K562 (cell line): ENCODE measurements at regions not wholly inside any gene's neighbourhood (a gene's known extent, or its start where the extent isn't known, plus 50 kb on each side); places are given as distances from the start of the nearest gene placed in this dataset.

Experiments used
- ATAC-seq: fragments of 200-7000 bp; cut with Tn5 transposase; 3 replicates; pipeline ENCODE4 v1.9.1; 2020; ENCODE audit warnings: moderate library complexity
- BruUV-seq: library from RNA; stranded (reverse); fragments of 400-500 nt; replicated peaks from 2 replicates; lab custom pipeline; 2021; lab: Mats Ljungman, UMichigan
- CTCF ChIA-PET: fragments of 300-600 bp; formaldehyde crosslinking; extraction: SDS; loops from one replicate; lab custom pipeline; 2021; ENCODE audit warnings: low intra/inter-chr PET ratio; lab: Yijun Ruan, JAX
- POLR2A ChIA-PET: fragments of 300-600, 350-650 bp; sonication (Branson Sonifier 250); formaldehyde crosslinking; extraction: SDS; loops from one replicate; lab custom pipeline; 2021; ENCODE audit warnings: antibody characterized with exemption, inconsistent platforms; lab: Yijun Ruan, JAX
- DNase-seq, 4 experiments: peaks; one replicate each; pipeline versions ENCODE4 v3.0.0 to v3.0.0-alpha.2; 2011 to 2018; ENCODE audit warnings: low spot score in 3 of 4, mixed read lengths in 3 of 4; ENCODE audit errors: extremely low read depth in 1 of 4
- FAIRE-seq: peaks from 2 replicates; lab custom pipeline; 2011; peaks lifted over from hg19 to GRCh38; lab: Jason Lieb, UNC
- H2AFZ ChIP-seq: 2 replicates; pipeline ENCODE4 v1.6.0; 2011; ENCODE audit warnings: low read depth, low read length, control low read depth, inconsistent platforms
- H3K27ac ChIP-seq: fragments of 200-600 bp; 3 replicates; pipeline ENCODE4 v1.8.0; 2011; ENCODE audit warnings: low read depth, mild to moderate bottlenecking, control low read depth, inconsistent platforms, low read length, moderate library complexity, mixed read lengths; ENCODE audit errors: extremely low read depth
- H3K27me3 ChIP-seq, 2 experiments: fragments of 300-600 bp in 1 of 2; 2 replicates in 1 of 2; 3 replicates in 1 of 2; pipeline versions ENCODE4 v1.6.0 to v1.8.0; 2011; ENCODE audit warnings: inconsistent platforms in 2 of 2, low read length in 2 of 2, mild to moderate bottlenecking in 1 of 2, mixed read lengths in 1 of 2, moderate library complexity in 1 of 2; ENCODE audit not compliant: control insufficient read depth in 2 of 2, insufficient read depth in 2 of 2
- H3K36me3 ChIP-seq: fragments of 300-600 bp; 3 replicates; pipeline ENCODE4 v1.8.0; 2011; ENCODE audit warnings: mild to moderate bottlenecking, low read length, inconsistent platforms; ENCODE audit not compliant: control insufficient read depth, insufficient read depth
- H3K4me1 ChIP-seq, 2 experiments: fragments of 200-600 bp in 1 of 2; replicated peaks in 1 of 2; 2 replicates in 1 of 2; 3 replicates in 1 of 2; pipeline versions ENCODE4 v1.5.1 to v1.8.0; 2011; ENCODE audit warnings: inconsistent platforms in 2 of 2, low read length in 2 of 2, mild to moderate bottlenecking in 1 of 2, mixed read lengths in 1 of 2, moderate library complexity in 1 of 2; ENCODE audit not compliant: control insufficient read depth in 2 of 2, insufficient read depth in 2 of 2
- H3K4me2 ChIP-seq: 2 replicates; pipeline ENCODE4 v1.6.1; 2011; ENCODE audit warnings: low read length, control low read depth, inconsistent platforms, mixed read lengths; ENCODE audit not compliant: insufficient read depth
- H3K4me3 ChIP-seq: fragments of 200-600 bp; sonication (generic), shearing (Covaris generic); 2 replicates; pipeline ENCODE4 v1.5.1; 2016; ENCODE audit warnings: control low read depth, inconsistent platforms
- H3K79me2 ChIP-seq: fragments of 200-600 bp; 3 replicates; pipeline ENCODE4 v1.8.0; 2011; ENCODE audit warnings: low read length, inconsistent platforms; ENCODE audit not compliant: control insufficient read depth, insufficient read depth
- H3K9ac ChIP-seq, 2 experiments: 2 replicates each; pipeline versions ENCODE4 v1.6.0 to v1.6.1; 2011; ENCODE audit warnings: low read depth in 2 of 2, low read length in 2 of 2, control low read depth in 1 of 2, inconsistent platforms in 1 of 2, mild to moderate bottlenecking in 1 of 2, mixed read lengths in 1 of 2; ENCODE audit not compliant: insufficient read depth in 1 of 2
- H3K9me1 ChIP-seq: one replicate; pipeline ENCODE4 v1.6.0; 2011; ENCODE audit warnings: inconsistent platforms, mild to moderate bottlenecking, low read length, moderate library complexity; ENCODE audit not compliant: control insufficient read depth, insufficient read depth
- H3K9me3 ChIP-seq: replicated peaks from 2 replicates; pipeline ENCODE4 v1.5.1; 2011; ENCODE audit warnings: low read depth, low read length, inconsistent platforms; ENCODE audit not compliant: control insufficient read depth, insufficient read depth
- H4K20me1 ChIP-seq: replicated peaks from 2 replicates; pipeline ENCODE4 v1.6.1; 2011; ENCODE audit warnings: low read length, inconsistent platforms, mixed read lengths; ENCODE audit not compliant: control insufficient read depth, insufficient read depth
- CCNT2 ChIP-seq: IDR thresholded peaks from 2 replicates; pipeline ENCODE4 v1.6.1; 2011; ENCODE audit warnings: borderline replicate concordance, low read depth, mild to moderate bottlenecking, moderate library complexity, mixed read lengths, low read length; ENCODE audit not compliant: insufficient read length; ENCODE audit errors: extremely low read depth
- HCFC1 ChIP-seq: IDR thresholded peaks from 2 replicates; pipeline ENCODE4 v1.6.1; 2012; ENCODE audit warnings: low read depth, low read length, improper control_type of control experiment
- HNRNPH1 ChIP-seq: fragments of 200-400 bp; formaldehyde crosslinking; optimal IDR thresholded peaks from 2 replicates; pipeline ENCODE3; 2017; ENCODE audit warnings: low read depth, mild to moderate bottlenecking, low read length, moderate library complexity
- IFI16 ChIP-seq: fragments of 250-450 bp; sonication (Bioruptor Pico); IDR thresholded peaks from 2 replicates; pipeline ENCODE4 v2.1.2; 2022; ENCODE audit warnings: mild to moderate bottlenecking, inconsistent platforms
- POU5F1 ChIP-seq: fragments of 150-350 bp; IDR thresholded peaks from 2 replicates; pipeline ENCODE4 v1.6.1; 2014; ENCODE audit warnings: borderline replicate concordance, low read length, low read depth, mild to moderate bottlenecking; ENCODE audit not compliant: partially characterized antibody
- ZBTB11 ChIP-seq, 3 experiments: fragments of 200-800 bp in 1 of 3; fragments of 250-450 bp in 1 of 3; fragments of 450-650 bp in 1 of 3; sonication (Bioruptor Pico) in 1 of 3; sonication (Bioruptor generic) in 1 of 3; formaldehyde crosslinking in 1 of 3; IDR thresholded peaks; 2 replicates each; pipeline versions ENCODE4 v1.6.1 to v1.8.0; 2016 to 2022; ENCODE audit warnings: mild to moderate bottlenecking in 2 of 3, missing genetic modification characterization in 2 of 3, missing compliant biosample characterization in 1 of 3, moderate library complexity in 1 of 3
- ZNF354B ChIP-seq: fragments of 250-450 bp; sonication (Bioruptor Pico); IDR thresholded peaks from 2 replicates; pipeline ENCODE4 v1.4.0; 2020
- in situ Hi-C: fragments of 300-500 bp; cut with MboI; formaldehyde crosslinking; loops from 4 replicates; pipeline ENCODE4 v1.15.0; 2018; ENCODE audit warnings: inconsistent platforms, mixed read lengths
- intact Hi-C: fragments of 100-400 bp; cut with micrococcal nuclease; formaldehyde crosslinking; loops from 2 replicates; pipeline ENCODE4 v1.14.2; 2022

- TF ChIP-seq HNRNPH1 (no peak), ZNF354B (CRISPR knock-in tag) (no peak)
Measured at GRCh38 chr3:72120039-72120438, 335.1 kb upstream of the PROK2 start (continued).

GRCh38 chr3:72118628-72119027 lies 333.7 kb upstream of the PROK2 start:
- H3K9ac ChIP-seq: no peak overlapping the region
- H2AFZ ChIP-seq: no peak overlapping the region
- H3K79me2 ChIP-seq: no peaks in the 10 kb centered on the region
- H3K9me3 ChIP-seq: no peaks in the 10 kb centered on the region
- H3K9me1 ChIP-seq: no peaks in the 10 kb centered on the region
- intact Hi-C loops (no loop called here), in situ Hi-C loops (no loop called here)
- POLR2A ChIA-PET: interaction anchor here (0.7 kb wide), 1 partner anchor 20 kb away, joined by 3 read pairs; no protein-coding TSS in a partner anchor
- ATAC-seq: no peak
- no peaks in the 10 kb centered on the region for H3K36me3 ChIP-seq
- CTCF ChIA-PET: no interaction called here
- H3K27ac ChIP-seq: no peak overlapping the region
- TF ChIP-seq IFI16 (CRISPR knock-in tag) (no peak), HCFC1 (no peak), ZBTB11 (CRISPR knock-in tag; IDR thresholded peaks at IDR 0.05) (no peak), POU5F1 (no peak), CCNT2 (no peak)
- TF ChIP-seq, all 486 proteins: peak for 0
- H3K27me3 ChIP-seq: no peaks in the 10 kb centered on the region
- H3K4me2 ChIP-seq: no peak overlapping the region
- H3K4me3 ChIP-seq: no peak overlapping the region
- no peak for DNase-seq
- H3K4me1 ChIP-seq: peaks cover 0 to 4% of the 10 kb centered on the region in 2 experiments; a peak in 1 of 5 replicates
- FAIRE-seq: no peak
- BruUV-seq: no TSS peak
- no peaks in the 10 kb centered on the region for H4K20me1 ChIP-seq
